Lower lobe of right lung (tissue), 2 donors: ENCODE measurements at regions not wholly inside any gene's neighbourhood (a gene's known extent, or its start where the extent isn't known, plus 50 kb on each side); places are given as distances from the start of the nearest gene placed in this dataset.

Experiments
- ATAC-seq, 2 donors: fragments of 200-7000 bp; cut with Tn5 transposase; one replicate each; pipeline ENCODE4 v1.9.1; 2020 to 2022; ENCODE audit warnings: mild to moderate bottlenecking in 2 of 2, moderate library complexity in 2 of 2
- DNase-seq: peaks from one replicate; pipeline ENCODE4 v3.0.0-alpha.2; 2020
- H3K27ac ChIP-seq: fragments of 200-600 bp; one replicate; pipeline ENCODE4 v1.8.0; 2022
- H3K27me3 ChIP-seq: fragments of 200-600 bp; one replicate; pipeline ENCODE4 v1.8.0; 2022; ENCODE audit warnings: low read depth
- H3K36me3 ChIP-seq: fragments of 200-600 bp; one replicate; pipeline ENCODE4 v1.8.0; 2022; ENCODE audit warnings: mild to moderate bottlenecking
- H3K4me1 ChIP-seq: fragments of 200-600 bp; one replicate; pipeline ENCODE4 v1.8.0; 2022
- H3K4me3 ChIP-seq: fragments of 200-600 bp; one replicate; pipeline ENCODE4 v1.8.0; 2022; ENCODE audit warnings: mild to moderate bottlenecking
- H3K9me3 ChIP-seq: fragments of 200-600 bp; one replicate; pipeline ENCODE4 v1.8.0; 2022
- intact Hi-C: fragments of 100-400 bp; cut with DNase I; formaldehyde crosslinking; loops from one replicate; pipeline ENCODE4 v1.11.0; 2022
- TF ChIP-seq, protein P1 (sequence below): fragments of 200-600 bp; IDR thresholded peaks from one replicate; pipeline ENCODE4 v1.8.0; 2022; ENCODE audit warnings: antibody characterized with exemption, mild to moderate bottlenecking
- donor health status: DM: no; HTN: yes; CAD: no; lungs with severe emphysema.

DNA sequence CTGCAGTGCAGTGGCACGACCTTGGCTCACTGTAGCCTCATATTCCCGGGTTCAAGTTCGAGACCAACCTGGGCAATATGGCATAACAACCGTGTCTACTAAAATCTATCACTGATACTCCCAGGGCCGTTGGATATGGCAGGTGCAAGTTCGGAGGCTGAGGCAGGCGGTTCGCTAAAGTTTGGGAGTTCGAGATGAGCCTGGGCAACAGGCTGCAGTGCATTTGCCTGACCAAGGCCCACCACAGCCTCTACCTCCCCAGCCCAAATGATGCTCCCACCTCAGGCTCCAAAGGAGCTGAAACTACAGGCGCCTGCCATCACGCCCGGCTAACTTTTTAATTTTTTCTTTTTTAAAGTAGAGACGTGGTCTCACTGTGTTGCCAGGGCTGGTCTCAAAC is 177.1 kb upstream of the ALG10B start:
- no peaks in the 10 kb centered on the region for H3K9me3 ChIP-seq
- TF ChIP-seq, protein P1, sequence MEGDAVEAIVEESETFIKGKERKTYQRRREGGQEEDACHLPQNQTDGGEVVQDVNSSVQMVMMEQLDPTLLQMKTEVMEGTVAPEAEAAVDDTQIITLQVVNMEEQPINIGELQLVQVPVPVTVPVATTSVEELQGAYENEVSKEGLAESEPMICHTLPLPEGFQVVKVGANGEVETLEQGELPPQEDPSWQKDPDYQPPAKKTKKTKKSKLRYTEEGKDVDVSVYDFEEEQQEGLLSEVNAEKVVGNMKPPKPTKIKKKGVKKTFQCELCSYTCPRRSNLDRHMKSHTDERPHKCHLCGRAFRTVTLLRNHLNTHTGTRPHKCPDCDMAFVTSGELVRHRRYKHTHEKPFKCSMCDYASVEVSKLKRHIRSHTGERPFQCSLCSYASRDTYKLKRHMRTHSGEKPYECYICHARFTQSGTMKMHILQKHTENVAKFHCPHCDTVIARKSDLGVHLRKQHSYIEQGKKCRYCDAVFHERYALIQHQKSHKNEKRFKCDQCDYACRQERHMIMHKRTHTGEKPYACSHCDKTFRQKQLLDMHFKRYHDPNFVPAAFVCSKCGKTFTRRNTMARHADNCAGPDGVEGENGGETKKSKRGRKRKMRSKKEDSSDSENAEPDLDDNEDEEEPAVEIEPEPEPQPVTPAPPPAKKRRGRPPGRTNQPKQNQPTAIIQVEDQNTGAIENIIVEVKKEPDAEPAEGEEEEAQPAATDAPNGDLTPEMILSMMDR = no peak
- DNase-seq = no peak
- H3K4me3 ChIP-seq = no peak overlapping the region
- ATAC-seq = no peak
- peaks cover 12% of the 10 kb centered on the region for H3K4me1 ChIP-seq
- H3K27ac ChIP-seq = no peak overlapping the region
- no peaks in the 10 kb centered on the region for H3K36me3 ChIP-seq
- intact Hi-C loops = no loop called here
- H3K27me3 ChIP-seq = no peaks in the 10 kb centered on the region

DNA sequence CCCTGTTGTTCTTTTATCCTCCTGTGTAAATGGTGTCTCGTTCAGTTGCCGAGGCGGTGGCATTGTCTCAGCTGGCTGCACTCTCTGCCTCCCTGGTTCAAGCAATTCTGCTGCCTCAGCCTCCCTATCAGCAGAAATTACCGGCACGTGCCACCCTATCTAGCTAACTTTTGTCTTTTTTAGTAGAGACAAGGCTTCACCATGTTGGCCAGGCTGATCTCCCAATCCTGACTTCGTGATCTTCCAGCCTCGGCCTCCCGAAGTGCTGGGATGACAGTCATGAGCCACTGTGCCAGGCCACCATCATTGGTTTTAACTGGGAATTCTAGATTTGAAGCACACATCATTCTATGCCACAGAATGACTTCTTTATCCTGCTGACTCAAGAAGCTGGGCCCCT is 175.3 kb upstream of the ALG10B start:
- DNase-seq (no peak), ATAC-seq (no peak)
- Histone ChIP-seq H3K36me3 (no peaks in the 10 kb centered on the region), H3K4me3 (no peak overlapping the region), H3K4me1 (peaks cover 12% of the 10 kb centered on the region), H3K27ac (no peak overlapping the region), H3K9me3 (peaks cover 5% of the 10 kb centered on the region), H3K27me3 (no peaks in the 10 kb centered on the region)
- intact Hi-C loops = no loop called here
- TF ChIP-seq, protein P1 = no peak

DNA sequence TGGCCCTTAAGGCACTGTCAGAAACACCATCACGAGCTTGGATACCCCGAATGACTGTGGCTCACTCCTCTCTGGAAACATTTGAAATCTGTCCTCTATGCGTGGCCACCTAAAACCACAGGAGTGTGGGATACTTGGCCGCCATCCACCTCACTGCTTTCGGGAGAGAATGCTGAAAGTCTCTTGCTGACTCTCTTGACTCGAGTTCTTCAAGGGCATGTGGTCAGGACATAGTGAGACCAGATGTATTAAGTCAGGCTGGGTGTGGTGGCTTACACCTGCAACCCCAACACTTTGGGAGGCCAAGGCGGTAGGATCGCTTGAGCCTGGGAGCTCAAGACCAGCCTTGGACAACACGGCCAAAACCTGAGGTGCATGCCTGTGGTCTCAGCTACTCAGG is 174.7 kb upstream of the ALG10B start:
- TF ChIP-seq, protein P1 = no peak
- Histone ChIP-seq H3K4me1 (peaks cover 12% of the 10 kb centered on the region), H3K27me3 (no peaks in the 10 kb centered on the region), H3K9me3 (peaks cover 11% of the 10 kb centered on the region), H3K27ac (no peak overlapping the region), H3K4me3 (no peak overlapping the region), H3K36me3 (no peaks in the 10 kb centered on the region)
- no peak for ATAC-seq
- intact Hi-C loops = no loop called here
- DNase-seq = no peak

DNA sequence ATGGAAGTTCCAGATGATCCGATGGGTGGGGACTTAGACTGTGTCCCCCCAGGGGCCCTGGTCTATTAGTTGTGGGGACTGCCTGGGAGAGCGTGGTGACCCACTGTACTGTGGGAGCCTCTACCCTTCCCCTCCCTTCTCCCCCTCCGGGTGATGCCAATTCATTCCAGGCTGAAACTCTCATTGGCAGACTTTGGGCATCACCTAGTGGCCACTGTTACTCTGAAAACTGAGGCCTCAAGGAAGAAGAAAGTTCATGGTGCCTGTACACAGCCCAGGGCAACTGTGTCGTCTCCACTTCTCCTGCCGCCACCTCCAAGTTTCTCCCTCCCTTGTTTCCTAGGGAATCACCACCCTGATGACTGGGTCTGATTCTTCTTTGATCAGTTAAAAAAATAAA is 173.6 kb upstream of the ALG10B start:
- H3K27me3 ChIP-seq = no peaks in the 10 kb centered on the region
- H3K27ac ChIP-seq = no peak overlapping the region
- H3K4me1 ChIP-seq = peaks cover 12% of the 10 kb centered on the region
- no peak for ATAC-seq
- H3K36me3 ChIP-seq = no peaks in the 10 kb centered on the region
- TF ChIP-seq, protein P1 = no peak
- peaks cover 12% of the 10 kb centered on the region for H3K9me3 ChIP-seq
- no peak for DNase-seq
- intact Hi-C loops = no loop called here
- no peak overlapping the region for H3K4me3 ChIP-seq

DNA sequence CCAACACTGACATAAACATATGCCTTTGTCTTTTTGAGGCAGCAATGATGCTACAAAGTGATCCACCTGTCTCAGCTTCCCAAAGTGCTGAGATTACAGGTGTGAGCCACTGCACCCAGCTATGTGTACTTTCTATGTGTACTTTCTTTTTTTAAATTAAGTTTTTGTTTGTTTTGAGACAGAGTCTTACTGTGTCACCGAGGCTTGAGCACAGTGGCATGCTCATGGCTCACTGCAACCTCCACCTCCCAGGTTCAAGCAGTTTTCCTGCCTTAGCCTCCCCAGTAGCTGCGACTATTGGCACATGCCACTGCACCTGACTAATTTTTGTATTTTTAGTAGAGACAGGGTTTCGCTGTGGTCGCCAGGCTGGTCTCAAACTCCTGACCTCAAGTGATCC is 172.5 kb upstream of the ALG10B start:
- H3K27ac ChIP-seq = no peak overlapping the region
- no peaks in the 10 kb centered on the region for H3K27me3 ChIP-seq
- H3K9me3 ChIP-seq = peaks cover 12% of the 10 kb centered on the region
- peaks cover under 1% of the 10 kb centered on the region for H3K4me1 ChIP-seq
- ATAC-seq = no peak
- no peak overlapping the region for H3K4me3 ChIP-seq
- intact Hi-C loops = no loop called here
- TF ChIP-seq, protein P1 = no peak
- no peaks in the 10 kb centered on the region for H3K36me3 ChIP-seq
- DNase-seq = no peak
